Activated CD4-positive, alpha-beta T cell treated with anti-CD3 and anti-CD28 coated beads, Interleukin-2, amount 50 U/mL, for 24 hours (primary cell): ENCODE measurements at regions not wholly inside any gene's neighbourhood (a gene's known extent, or its start where the extent isn't known, plus 50 kb on each side); places are given as distances from the start of the nearest gene placed in this dataset.
"Not testable (repeated sequence)": the region's sequence is repeated elsewhere in the genome, so short reads cannot be mapped to it uniquely, and the experiment has no call there.

Experiments used
- DNase-seq, 2 donors: peaks; one replicate each; pipeline ENCODE4 v3.0.0-alpha.2; 2020; ENCODE audit warnings: low read depth in 1 of 2, low spot score in 1 of 2

GRCh38 chr4:108415389-108415788 is 205.0 kb upstream of the RPL34 start:
- DNase-seq: no peak

DNA sequence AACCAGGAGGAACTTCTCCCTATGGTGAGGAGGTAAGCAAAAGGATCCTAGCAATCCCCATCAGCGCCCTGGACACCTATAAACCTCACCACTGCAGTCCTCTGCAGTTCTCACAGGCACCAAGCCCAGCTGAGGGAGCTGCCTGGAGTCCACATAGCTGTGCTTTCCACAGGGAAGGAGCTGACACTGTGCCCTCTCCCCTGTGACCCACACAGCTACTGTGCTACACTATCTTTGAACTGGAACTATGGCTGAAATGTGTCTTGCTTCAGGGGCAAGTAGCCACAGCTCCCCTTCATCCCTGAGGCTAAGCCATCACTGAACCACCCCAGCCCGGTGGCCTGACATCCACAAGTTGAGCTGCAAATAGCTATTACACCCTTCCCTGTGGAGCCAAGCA is 208.5 kb upstream of the RPL34 start:
- DNase-seq: no peak

DNA sequence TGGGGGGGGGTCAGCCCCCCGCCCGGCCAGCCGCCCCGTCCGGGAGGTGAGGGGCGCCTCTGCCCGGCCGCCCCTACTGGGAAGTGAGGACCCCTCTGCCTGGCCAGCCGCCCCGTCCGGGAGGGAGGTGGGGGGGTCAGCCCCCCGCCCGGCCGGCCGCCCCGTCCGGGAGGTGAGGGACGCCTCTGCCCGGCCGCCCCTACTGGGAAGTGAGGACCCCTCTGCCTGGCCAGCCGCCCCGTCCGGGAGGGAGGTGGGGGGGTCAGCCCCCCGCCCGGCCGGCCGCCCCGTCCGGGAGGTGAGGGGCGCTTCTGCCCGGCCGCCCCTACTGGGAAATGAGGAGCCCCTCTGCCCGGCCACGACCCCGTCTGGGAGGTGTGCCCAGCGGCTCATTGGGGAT is 210.7 kb upstream of the RPL34 start:
- DNase-seq: not testable (repeated sequence)

DNA sequence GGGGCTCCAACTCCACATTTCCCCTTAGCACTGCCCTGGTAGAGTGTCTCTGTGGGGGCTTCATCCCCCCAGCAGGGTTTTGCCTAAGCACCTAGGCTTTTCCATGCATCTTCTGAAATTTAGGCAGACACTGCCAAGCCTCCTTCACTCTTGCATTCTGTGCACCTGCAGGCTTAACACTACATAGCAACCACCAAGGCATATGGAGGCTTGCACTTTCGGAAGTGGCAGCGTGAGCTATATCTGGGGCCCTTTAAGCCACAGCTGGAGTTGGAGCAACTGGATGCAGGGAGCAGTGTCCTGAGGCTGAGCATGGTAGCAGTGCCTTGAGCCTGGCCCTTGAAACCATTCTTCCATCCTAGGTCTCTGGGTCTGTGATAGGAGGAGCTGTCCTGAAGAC is 214.8 kb upstream of the RPL34 start:
- DNase-seq: no peak

DNA sequence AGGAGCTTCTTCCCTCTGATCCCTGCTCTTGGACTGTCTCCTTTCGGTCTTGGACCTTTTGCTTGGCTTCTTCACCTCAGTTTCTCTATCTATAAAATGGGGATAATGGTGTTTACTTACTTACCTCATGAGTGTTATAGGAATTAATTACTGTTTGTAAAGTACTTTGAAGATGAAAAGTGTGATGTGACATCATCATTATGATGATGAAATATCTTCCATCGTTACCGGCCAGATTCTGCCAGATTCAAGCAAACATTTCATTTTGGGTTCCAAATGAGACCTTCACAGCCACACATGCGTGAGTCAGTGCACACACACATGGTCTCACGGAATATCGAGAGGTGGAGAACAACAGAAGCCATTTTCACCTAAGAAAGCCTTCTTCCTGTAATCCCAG is 220.1 kb upstream of the RPL34 start:
- DNase-seq: no peak

DNA sequence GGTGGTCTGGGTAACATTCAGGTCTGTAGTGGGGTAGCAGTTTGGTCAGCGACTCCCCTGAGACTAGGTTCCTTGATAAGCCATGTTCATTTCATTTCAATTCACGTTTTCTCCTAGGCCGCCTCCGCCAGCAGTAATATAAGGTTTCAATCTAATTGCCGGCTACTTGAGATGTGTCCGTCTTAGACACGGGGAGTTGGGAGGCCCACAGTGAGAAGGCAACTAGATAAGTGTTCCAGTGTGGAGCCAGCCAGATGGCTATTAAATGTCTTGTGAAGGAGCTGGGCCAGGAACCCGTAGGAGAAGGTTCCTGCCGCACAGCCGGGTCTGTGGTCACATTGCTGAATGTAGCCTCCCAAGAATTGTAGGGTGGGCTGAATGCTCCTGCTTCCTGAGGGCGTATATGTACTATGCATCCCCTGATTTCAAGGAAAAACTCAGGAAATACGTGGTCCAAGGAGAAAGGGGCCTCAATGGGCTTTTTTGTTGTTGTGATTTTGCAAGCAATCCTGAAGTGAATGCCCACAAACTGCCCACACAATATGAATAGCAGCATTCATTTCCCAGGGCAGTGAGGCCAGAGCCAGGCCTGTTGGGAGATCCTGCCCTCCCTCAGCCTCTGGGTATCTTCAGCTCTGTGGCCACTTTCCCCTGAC is 220.6 kb upstream of the RPL34 start:
- no peak for DNase-seq

GRCh38 chr4:108398836-108399235 is 221.5 kb upstream of the RPL34 start:
- no peak for DNase-seq

DNA sequence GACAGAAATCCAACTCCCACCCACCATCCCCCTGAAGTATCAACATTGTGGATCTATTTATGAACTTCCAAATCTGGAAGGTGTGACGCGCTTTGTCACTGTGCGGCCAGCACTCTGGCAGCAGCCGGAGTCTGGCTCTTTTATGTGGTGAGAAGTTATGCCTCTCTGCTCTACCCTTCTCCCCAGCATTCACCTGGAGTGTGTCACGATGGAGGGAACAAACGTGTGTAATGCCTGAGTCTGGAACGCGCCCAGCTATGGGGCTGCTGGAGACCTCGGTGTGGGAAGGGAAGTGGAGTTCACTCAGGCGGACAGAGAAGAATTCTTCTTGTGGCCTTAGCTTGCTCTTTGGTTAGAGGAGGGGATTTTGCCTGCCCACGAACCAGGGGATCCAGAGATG is 222.1 kb upstream of the RPL34 start:
- no peak for DNase-seq

DNA sequence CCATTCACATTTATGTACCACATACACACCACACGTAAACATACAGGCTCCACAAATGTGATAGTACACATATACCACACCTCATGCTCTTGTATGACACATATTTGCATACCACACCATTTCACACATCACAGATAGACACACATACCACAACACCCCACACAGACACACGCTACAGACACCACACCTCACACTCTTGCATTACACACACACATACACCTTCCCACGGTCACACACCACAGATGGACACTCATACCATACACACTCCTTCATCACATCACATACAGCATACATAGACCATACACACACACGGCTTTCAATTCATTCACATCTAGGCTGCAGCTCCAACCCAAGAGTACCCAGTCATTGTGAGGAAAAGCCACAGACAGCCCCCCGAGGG is 222.5 kb upstream of the RPL34 start:
- DNase-seq: no peak

GRCh38 chr4:108396900-108397497 is 223.4 kb upstream of the RPL34 start:
- DNase-seq: no peak

DNA sequence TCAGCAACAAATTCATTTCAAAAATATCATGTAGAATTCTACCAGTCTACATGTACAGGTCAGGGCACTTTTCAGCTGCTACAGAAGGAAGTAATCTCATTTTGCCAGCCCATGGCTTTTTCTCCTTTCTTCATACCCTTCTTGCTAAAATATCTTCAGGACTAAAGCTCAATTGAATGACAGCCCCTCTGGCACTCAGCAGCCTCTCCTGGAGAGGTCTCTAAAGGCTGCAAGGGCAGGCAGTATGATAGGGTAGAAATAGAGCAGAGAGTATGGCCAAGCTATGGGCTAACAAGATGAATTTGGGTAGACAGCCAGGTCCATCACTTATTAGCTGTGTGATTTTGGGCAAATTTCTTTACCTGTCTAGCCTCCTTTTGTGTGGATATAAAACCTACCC is 224.6 kb upstream of the RPL34 start:
- DNase-seq: no peak

DNA sequence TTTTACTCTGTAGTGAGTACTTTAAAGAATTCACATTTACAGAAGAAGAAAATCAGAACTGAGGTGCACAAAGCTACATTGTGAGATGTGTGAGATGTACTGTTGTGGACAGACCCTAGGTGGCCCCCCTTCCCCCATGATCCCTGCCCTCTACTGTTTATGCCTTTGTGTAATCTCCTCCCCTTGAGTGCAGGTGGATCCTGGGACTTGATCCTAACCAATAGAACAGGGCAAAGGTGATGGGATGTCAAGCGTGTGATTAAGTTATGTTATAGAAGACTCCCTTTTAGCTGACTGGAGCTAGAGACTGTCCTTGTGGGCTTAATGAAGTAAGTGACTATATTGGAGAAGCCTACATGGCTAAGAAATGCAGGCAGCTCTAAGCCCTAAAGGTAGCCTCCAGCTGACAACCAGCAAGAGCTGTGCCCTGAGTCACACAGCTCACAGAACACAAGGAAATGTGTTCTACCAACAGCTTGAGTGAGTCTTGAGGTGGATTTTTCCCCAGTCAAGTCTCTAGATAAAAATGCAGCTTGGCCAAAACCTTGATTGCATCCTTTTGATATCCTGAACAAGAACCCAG is 225.2 kb upstream of the LEF1 start:
- no peak for DNase-seq

- no peak for DNase-seq
Measured at GRCh38 chr4:108391701-108392455, 223.1 kb upstream of the LEF1 start.

DNA sequence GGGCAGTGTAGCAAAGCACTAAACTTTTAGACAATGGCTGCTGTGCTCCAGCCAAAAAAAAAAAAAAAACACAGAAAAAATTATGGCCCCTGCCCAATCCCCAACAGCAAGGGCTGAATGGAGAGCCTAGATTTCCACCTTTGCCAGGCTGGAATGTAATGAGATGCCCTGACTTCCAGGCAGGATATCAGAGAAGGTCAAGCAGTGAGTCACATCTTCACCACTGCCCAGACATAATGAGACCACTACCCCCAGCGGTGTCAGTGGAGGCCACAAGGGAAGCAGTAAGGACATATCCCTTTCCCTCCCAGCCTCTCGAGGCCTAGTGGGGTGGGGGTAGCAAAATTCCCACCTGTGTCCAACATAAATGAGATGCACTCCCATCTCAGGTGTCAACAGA is 216.3 kb upstream of the LEF1 start:
- no peak for DNase-seq

DNA sequence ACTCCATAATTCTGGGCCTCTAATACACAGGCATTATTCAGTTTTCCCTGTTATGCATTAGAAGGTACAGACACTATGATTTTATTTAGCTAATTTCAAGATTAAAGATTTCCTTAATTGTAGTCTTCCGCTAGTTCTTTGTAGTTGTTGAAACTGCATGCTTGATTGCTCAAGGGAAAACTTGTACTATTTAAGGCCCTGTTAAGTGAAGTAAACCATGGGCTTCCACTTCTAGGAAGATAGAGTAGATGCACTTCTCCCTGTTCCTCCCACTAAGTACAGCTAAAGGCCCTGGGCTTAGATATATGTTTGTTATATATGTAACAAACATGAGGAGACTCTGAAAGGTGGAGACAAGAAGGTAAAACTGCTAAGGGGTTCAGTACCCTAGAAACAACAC is 215.8 kb upstream of the LEF1 start:
- no peak for DNase-seq

- DNase-seq: no peak
Measured at GRCh38 chr4:108383157-108383556, 214.4 kb upstream of the LEF1 start.

DNA sequence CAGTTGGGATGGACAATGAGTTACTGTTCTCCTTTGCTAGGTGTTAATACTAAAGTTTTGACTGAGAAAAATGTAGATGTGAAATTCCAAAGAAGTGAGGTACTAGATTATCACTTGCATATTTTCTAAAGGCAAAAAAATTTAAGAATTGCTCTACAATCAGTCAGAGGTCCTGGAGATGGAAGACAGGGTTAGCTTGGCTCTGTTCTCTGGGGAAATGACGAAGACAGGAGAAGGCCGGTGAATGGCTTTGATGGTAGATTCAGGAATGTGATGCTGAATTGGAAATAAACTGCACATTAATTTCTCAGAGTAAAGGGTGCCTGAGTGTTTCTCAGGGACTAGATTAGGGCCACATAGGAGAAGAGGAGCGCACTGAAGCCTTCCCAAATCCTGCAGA is 214.0 kb upstream of the LEF1 start:
- no peak for DNase-seq

- no peak for DNase-seq
Measured at GRCh38 chr4:108378164-108378563, 209.4 kb upstream of the LEF1 start.

DNA sequence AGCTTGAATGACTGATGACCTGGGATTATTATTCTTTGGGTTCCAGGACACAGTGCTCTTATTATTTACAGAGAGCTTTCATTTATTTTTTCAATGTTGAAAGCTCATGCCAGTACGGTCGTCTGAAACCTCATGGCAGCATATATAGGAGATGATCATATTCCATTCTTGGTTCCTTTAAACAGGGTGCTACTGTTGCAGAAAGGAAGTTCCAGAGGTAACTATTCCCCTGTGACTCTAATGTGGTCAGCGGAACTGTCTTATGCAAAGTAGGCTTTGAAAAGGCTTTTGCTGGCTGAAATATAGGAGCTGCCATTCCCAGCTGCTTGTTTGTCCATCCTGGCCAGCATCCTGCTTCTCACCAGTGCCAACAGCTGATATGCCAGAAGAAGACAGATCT is 208.3 kb upstream of the LEF1 start:
- no peak for DNase-seq

- no peak for DNase-seq
Measured at GRCh38 chr4:108375434-108375833, 206.7 kb upstream of the LEF1 start.

DNA sequence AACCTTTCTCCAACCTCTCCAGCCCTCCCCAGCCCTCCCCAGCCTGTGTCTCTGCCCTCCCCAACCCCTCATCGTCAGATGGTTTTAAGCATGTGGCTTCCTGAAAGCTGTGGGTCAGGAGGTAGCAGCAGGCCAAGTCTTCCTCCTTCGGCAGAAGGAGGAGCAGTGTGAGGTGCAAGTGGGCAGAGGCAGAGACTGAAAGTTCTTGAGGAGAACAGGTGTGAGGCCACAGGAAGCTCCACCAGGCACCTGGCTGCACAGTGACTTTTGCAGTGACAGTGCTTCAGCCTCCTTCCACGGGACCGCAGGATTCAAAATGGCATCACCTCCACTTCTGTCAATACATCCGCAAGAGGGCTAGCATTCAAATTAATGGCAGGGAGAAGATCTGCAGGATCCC is 203.9 kb upstream of the LEF1 start:
- DNase-seq: no peak

DNA sequence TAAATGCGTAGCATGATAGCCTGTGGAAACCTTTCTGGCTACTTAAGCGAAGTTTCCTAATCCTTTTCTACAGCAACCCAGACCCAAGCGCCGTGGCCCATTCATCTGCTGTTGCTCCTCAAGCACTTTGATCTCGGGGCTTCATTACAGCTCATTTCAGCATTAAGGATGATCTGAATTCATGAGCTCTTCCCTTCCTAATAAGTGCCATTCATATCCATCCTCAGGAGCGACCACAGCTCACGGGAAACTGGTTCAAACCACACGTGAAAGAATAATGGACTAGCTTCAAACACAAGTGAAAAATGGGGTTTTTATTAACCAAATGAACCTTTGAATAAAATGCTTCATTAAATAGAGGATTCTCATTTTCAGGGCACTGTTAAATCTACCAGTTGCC is 202.6 kb upstream of the LEF1 start:
- no peak for DNase-seq
